HG02943 (cell line): ENCODE measurements at regions not wholly inside any gene's neighbourhood (a gene's known extent, or its start where the extent isn't known, plus 50 kb on each side); places are given as distances from the start of the nearest gene placed in this dataset.

Source experiments
- ATAC-seq: cut with Tn5 transposase; IDR thresholded peaks from one replicate; pipeline ENCODE4 v1.9.1; 2021; ENCODE audit warnings: mild to moderate bottlenecking, low read depth, moderate library complexity; ENCODE audit not compliant: unreplicated experiment

DNA sequence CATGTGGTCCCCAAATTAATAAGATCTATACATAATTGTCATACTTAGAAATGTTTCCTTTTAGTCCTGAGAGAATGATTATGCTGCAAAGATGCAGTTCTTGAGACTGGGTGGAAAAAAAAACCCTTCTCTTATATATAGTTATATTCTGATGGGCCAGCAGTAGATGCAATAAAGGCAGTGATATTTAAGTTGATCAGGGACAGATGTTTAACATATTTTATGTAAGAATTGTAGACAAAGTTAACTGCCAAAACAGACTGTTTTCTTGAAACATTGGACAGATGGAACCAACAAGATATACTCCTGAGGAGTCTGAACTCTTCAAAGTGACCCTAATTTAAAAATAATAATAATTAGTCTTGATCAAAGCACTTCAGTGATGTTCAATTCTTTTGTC, 172.0 kb upstream of the LRIG1 start:
- no peak for ATAC-seq

DNA sequence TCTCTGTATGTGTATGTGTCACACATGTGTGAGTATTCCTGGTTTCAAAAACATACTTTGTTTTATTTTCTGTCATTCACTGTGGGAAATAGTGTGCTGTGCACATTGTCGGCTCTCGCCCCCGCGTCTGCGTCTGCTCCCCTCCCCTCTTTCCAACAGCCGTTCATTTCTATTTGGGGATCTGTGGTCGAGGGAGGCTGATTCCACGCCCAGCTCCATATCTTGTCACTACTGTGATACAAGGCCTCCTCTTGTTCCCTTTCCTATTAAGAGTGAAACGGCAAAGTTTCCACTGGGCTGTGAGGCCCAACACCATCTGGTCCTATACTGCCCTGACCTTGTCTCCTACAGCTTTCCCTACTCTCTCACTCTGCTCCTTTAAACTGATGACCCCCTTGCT, 172.5 kb upstream of the LRIG1 start:
- ATAC-seq: no peak

DNA sequence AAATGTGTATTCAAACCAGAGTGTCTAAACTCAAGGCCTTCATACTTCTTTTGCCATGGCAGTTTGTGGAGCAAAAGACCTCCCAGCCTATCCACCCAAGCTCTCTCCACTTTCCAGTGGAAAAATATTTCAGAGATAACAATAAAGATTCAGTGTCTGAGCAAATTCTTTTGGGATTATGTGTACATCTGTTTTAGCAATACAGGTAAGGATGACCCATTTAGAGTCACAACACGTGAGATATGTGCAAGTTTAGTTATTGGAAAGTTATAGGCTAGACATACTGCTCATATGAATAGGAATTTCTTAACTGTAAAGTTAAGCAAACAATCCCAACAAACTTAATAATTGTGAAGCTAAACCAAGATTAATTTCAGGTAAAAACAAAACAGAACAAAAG, 174.5 kb upstream of the LRIG1 start:
- ATAC-seq: no peak

DNA sequence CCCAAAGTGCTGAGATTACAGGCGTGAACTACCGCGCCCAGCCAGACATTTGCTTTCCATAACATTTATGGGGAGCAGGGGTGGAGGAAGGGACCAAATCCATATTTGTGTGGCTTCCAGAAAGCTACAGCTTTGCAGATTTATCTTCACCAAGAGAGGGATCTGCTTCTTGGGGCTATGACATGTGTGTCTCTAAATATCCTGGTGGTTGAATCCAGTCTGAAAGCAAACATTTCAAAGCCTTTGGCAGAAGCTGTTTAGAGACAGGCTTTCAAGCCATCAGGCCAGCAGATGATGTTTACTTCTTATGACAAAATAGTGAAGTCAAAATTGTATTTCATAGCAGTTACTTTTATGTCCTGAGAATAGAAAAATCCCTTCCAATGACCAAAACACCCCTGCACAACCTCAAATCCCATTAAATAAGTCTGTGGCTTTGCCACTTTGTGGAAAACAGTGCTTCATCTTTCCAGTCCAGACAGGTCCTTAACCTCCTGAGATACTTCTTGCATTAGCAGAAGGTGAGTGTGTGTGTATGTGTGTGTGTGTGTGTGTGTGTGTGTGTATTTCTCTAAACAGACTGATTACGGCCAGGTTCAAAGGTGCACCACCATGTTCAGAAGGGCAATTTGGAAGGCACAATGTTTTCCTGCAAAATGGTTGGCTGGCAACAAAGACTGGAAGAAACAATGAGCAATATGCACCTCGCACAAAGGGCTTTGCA, 191.4 kb upstream of the LRIG1 start:
- no peak for ATAC-seq

DNA sequence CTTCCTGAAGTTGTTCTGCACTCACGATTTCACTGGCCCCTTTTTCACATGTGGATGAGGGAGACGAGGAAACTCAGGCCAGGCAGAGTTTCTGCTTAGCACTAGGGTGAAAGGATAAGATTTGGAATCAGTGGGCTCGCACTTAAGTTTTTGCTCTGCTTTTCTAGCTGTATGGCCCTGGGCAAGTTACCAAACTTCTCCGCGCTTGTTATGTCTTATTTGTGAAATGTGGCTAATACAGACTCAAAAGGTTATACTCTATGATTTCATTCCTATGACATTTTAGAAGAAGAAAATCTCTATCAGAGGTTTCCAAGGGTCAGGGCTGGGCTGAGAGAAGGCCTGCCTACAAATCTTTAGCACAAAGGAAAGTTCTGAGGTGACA, 191.9 kb upstream of the LRIG1 start:
- ATAC-seq: no peak

DNA sequence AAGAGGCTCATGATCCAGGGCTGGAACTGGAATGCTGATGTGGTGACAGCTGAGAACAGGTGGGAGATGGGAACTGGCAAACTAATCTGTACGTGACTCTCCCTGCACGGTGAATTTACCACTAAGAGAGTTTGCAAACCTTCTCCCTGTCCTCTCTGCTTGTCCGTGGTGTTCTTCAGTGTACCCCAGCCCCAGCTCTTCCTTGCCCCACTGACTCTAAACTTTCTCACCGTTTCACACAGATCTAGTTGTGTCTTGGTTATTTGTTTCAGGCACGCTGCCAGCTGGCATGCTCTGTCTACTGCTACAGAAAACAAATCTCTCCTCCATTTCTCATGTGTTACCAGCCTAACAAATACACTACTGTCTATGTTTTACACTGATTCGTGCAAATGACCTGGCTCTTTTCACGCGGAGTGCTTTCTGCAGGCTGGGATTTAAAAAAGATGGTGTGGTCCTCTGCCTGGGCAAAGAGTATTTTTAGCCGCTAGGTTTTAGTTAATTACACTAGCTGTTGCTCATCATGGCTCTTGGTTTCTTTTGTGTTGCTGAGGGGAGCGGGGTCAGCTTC, 192.7 kb upstream of the LRIG1 start:
- ATAC-seq: no peak

DNA sequence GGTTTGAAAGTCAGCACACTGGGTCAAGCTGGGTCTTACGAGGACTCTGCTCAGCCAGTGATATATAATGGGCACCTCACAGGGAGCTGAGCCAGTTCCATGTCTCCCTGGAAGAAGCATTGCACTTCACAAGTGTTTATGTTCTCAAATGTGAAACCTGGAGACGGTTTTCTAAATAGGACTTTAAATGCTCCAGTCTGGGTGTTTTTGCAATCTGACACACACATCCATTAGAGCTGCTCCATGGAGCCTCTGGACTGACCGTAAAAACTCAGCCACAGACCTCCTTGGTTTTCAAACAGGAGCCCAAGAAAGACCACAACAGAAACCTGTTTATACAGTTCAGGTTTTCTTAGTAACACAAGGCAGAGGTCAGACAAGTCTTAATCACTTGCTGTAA, 201.3 kb upstream of the LRIG1 start:
- no peak for ATAC-seq

DNA sequence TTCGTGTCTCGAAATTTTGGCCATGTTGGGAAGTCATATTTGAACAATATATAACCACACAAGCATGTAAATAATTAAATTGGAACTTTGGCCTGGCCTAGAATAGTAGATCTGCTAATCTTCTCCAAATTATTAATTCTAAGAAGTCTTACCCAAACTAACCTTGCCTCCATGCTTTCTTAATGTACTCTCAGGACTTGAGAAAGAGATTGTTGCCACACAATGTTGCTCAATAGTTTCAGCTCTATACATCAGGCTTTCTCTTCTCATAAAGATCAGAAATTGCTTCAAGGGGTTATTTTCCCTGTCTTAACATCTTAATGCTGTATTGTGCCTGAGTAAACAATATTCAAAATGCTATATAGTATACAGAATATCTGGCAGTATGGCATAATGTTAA, 202.7 kb upstream of the LRIG1 start:
- ATAC-seq: no peak

DNA sequence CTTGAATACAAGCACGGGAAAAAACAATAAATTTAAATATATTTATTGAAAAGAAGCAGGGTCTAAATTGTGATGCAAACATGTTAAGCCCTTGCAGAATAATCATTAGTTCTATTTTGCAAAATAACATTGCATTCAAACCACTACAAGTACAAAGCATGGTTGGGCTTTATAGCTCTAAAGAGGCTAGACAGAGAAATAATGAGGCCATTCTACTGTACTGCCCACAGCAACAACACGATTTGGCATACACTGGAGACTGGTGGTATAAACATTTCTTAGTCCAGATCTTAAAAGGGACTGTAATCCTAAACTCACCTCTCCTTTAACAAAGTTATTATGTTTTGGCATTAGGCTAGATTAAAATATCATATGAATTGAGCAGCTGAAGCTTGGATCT, 204.3 kb upstream of the LRIG1 start:
- ATAC-seq: no peak

DNA sequence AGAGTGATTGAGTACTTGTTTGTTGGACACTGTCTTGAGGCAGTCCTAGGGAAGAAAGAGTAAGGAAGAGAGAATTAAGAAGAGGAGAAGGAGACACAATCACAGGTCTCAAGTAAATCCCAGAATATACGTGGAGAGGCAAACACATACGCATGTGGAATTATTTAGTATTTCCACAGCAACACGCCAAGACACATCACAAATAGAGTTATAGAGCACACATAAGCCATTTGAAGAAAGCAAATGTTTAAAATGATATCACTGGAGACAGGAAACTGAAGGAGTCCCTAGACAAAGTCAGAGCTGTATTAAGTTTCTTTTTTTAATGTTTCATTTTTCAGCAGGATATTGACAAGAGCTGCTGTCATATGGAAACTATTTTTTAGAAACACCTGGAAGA, 206.1 kb upstream of the LRIG1 start:
- no peak for ATAC-seq

DNA sequence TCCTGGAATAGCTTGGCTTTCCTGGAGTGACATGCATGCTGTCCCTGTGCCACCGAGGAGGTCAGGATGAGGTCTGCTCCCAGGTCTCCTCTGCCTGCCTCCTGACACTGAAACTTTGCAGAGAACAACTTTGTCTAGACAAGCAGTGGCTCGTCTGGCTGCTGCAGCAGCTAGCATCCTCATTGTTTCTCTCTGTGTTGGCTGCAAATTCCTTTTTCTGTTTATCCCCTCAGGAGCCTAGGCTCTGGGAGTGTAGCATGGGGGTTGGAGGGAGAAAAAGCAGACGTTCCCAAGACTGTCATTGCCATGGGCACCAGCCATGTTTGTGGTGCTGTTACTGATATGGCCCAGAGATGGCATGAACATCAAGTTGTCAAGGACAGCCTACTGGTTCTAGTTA, 208.7 kb upstream of the LRIG1 start:
- ATAC-seq: no peak

DNA sequence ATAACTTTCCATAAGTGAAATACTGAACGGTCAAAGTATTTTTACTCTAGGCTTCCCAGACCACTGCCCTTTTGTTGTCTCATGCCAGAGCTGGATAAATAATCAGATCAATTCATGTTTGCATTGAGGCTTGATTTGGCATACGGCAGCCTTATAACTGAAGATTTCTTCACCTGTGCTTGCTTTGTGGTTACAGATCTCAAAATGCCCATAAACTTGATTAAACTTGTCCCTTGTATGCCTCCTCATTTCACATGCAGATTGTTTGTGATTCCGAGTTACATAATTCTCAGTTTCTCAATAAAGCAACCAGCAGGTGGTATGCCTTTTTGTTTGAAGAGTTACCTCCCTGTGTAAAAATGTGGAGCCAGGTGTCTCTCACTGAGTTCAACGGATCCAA, 211.4 kb upstream of the LRIG1 start:
- no peak for ATAC-seq

DNA sequence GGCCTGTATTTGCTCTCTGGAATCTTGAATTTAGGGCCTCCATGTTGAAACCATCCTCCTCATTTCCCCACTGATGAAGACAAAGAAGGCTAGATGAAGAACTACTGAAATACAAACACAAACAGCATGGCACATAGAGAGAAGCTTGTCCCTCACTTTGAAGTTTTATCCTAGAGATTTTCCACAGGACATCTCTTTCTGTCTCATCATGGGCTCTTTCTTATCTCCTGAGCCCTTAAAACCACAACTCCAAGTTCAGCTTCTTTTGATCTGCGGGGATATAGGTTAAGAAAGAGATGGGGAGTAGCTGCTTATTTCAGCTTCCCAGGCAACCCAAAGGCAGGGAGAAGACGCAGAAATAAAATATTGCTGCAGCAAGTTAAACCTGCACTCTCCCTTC, 213.1 kb upstream of the LRIG1 start:
- ATAC-seq: no peak

DNA sequence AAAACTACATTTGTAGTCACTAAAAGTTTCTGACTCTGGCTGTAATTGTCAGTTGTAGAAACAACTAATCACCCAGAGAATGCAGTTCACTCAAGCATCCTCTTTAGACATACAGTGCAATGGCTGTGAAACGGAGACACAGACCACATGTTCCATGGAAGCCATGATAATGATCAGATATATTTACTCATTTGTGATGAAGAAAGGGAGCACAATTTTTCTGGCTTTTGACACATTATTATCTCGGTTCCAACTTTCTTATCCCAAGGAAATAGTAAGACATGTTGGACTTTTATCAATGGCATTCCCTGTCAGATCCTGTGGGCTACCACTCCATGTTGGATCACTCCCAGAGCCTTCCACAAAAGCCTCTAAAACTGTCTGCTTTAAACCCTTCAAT, 215.0 kb upstream of the LRIG1 start:
- no peak for ATAC-seq

DNA sequence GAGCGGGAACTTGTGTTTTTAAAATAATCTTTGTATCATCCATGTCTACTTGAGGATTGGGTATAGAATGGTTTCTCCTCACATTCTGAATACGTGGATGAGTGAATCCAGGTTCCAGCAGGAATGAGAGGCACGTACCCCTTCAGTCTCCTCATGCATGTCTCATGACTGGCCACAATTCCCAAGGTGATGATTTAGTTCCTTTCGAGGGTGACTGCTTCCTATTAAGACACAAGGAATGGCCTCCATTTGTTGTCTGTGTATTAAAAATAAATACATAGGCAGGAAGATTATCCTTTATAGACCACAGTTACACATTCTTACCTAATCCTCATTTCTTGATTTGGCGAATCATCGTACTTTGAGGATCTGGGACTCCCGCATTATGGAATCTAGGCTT, 217.0 kb upstream of the LRIG1 start:
- ATAC-seq: no peak

DNA sequence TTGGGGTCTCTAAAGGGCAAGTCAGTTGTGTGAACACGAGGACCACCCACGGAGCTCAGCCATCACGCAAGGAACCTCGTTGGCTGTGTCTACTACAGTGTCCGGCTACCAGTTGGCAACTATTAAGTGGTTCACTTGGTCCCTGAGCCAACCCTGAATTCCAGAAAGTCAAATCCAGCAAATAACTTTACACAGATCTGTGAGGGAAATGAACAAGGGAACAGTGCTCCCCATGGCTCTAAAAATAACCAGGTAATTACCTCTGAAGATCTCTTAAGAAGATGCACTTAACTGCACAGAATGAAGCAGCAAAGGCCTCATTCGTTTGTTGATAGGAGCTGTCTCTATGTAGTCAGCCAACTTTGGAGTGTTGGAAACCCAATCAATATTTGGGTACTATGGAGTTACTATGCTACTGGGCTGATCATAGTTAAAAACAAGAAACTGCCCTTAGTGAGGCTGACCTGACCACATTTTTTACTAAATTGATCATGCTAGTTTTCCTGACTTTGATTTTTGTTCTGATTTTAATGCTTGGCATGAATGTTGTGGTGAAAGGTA, 219.1 kb upstream of the LRIG1 start:
- ATAC-seq: no peak

DNA sequence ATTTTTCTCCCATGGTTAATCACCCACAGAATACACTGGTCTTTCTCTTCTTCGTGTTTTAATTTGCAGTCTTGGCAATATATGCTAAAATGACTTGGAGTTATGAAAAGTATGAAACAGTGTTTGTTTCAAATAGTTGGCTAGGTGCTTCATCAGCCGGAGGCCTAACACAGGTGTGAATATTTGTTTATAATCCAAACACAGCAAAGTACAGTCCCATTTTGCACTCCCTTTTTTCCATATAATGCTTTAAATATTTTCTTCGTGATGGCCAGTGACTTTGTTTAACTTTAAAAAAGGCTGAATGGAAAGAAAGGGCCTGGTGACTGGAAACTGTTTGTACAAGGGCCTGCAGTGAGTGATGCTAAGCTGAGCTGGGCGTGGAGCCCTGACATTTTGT, 219.7 kb upstream of the LRIG1 start:
- no peak for ATAC-seq

DNA sequence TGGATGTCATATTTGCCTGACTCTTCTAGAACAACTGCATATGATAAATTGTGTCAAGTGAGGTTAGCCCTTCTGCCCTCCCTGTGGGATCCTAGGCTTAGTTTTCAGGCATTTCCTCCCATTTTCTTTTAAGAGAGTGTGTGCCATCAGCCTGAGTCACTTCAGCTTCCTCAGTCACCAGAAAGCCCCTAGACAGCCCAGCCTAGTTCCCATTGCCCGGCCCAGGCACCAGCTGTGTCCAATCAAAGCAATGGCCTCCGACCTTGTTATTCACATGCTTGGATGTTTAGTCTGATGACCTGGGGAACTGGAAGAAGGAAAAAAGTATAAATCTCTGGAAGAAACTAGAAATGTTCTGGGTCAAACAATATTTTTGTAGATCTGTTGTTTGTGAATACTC, 221.9 kb upstream of the LRIG1 start:
- ATAC-seq: no peak

DNA sequence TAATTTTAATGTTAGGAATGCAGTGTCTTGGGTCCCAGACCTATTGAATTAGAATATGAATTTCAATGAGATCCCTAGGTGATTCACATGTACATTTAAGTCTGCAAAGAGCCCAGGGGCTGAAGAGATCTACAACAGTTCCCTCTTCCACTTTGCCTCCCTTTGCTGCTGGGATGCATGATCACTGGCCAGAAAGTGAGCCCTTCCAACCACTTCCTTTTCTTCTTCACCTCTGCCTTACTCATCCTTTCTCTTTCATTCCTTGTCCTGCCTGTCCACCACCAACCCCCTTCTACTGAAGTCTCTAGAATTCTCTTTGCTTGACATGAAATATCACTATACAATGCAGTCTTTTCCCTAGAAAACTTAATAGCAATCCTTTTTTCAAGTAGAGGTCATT, 222.4 kb upstream of the LRIG1 start:
- no peak for ATAC-seq

DNA sequence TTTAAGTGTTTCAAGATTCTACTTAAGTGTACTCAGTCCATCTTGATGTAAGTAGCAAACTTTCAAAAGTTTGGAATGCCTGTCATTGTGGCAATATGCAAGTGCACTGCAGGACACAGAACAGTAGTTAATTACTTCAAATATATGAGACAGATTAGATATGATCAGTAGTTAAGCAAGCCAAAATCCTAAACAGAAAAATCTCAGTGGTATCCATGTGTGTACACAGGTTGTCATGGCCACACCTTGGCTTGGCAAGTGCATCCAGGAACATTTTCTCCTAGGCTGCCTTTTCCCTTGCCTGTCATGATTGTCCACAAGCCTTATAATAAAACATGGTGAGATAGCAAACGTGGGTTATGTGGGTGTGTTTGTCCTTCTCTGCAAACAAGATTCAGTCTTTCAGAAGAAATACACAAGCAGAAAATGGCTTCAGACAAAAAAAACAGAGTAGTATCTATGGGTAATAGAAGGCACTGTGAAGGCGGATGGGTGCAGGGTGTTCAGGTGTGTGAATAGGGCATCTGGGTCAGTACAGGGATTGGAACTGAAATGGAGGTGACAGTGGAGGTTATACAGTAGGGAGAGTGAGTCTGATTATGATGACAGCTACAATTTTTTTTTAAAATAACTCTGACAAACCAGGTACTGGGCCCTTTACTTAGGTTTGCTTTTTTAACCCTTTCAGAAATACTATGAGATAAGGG, 229.0 kb upstream of the LRIG1 start:
- no peak for ATAC-seq

DNA sequence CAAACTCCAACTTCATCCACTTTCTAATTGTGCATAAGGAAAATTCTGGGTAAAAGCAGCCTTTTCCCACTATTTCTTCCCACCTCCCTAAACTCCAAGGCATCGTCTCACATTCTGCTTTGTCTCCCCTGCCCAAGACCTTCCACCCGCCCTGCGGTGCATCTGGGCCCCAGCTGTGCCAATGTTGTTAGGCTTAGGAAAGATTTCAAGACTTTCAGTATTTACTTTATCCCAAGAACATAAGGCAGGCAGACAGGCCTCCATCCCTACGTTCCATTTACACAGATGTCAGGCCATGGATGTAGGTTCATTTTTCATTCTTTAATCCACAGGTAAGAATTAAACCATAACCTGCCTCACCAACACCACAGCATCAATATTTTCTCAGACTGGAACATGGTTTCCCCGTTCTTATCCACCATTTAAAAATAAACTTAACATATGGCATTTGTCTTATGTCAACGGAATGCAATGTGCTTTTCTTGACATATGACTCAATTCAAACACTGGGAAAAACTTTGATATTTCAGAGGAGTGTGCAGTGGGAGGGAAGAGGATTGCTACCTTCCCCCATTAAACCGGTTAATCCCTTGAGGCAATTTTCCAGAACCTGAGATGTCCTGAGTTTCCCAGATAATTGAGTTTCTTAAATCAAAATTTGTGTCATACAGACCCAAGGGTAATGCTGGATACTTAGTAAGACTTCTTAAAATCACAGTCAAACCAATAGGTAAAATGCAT, 238.0 kb upstream of the LRIG1 start:
- no peak for ATAC-seq
